DOHH2 (cell line): ENCODE measurements at regions not wholly inside any gene's neighbourhood (a gene's known extent, or its start where the extent isn't known, plus 50 kb on each side); places are given as distances from the start of the nearest gene placed in this dataset.
"Not testable (repeated sequence)": the region's sequence is repeated elsewhere in the genome, so short reads cannot be mapped to it uniquely, and the experiment has no call there.

Experiments
- H3F3A ChIP-seq: fragments of 200-600 bp; sonication (generic), shearing (Covaris generic); 2 replicates; pipeline ENCODE4 v1.6.0; 2016; ENCODE audit warnings: antibody characterized with exemption, mild to moderate bottlenecking; ENCODE audit not compliant: control insufficient read depth, insufficient read depth
- H3K27ac ChIP-seq: fragments of 200-600 bp; sonication (generic); 2 replicates; pipeline ENCODE4 v1.5.1; 2014; ENCODE audit warnings: low read depth, mild to moderate bottlenecking, low read length, moderate library complexity
- H3K27me3 ChIP-seq: fragments of 200-600 bp; sonication (generic); 2 replicates; pipeline ENCODE4 v1.6.1; 2014; ENCODE audit warnings: mild to moderate bottlenecking, low read length, mixed read lengths; ENCODE audit not compliant: control insufficient read depth
- H3K36me3 ChIP-seq: fragments of 200-600 bp; sonication (generic); 2 replicates; pipeline ENCODE4 v1.6.1; 2014; ENCODE audit warnings: mild to moderate bottlenecking, low read length, moderate library complexity, mixed read lengths; ENCODE audit not compliant: control insufficient read depth
- H3K4me1 ChIP-seq: fragments of 200-600 bp; sonication (generic); 2 replicates; pipeline ENCODE4 v1.6.1; 2014; ENCODE audit warnings: mild to moderate bottlenecking, low read length, mixed read lengths; ENCODE audit not compliant: control insufficient read depth
- H3K4me2 ChIP-seq: fragments of 200-600 bp; sonication (generic); 2 replicates; pipeline ENCODE4 v1.6.0; 2014; ENCODE audit warnings: mild to moderate bottlenecking, low read length, moderate library complexity
- H3K4me3 ChIP-seq: fragments of 200-600 bp; sonication (generic); 2 replicates; pipeline ENCODE4 v1.5.1; 2014; ENCODE audit warnings: mild to moderate bottlenecking, low read length, mixed read lengths
- H3K79me2 ChIP-seq: fragments of 200-600 bp; sonication (generic); 2 replicates; pipeline ENCODE4 v1.6.1; 2014; ENCODE audit warnings: mild to moderate bottlenecking, low read length, mixed read lengths; ENCODE audit not compliant: control insufficient read depth
- H3K9me2 ChIP-seq: fragments of 200-600 bp; sonication (generic); replicated peaks from 2 replicates; pipeline ENCODE4 v1.6.1; 2014; ENCODE audit warnings: mild to moderate bottlenecking, low read length, mixed read lengths; ENCODE audit not compliant: control insufficient read depth
- H3K9me3 ChIP-seq: fragments of 200-600 bp; sonication (generic); 2 replicates; pipeline ENCODE4 v1.6.1; 2014; ENCODE audit warnings: antibody characterized with exemption, low read length, mixed read lengths; ENCODE audit not compliant: control insufficient read depth, insufficient read depth
- H4K20me1 ChIP-seq: fragments of 200-600 bp; sonication (generic); 2 replicates; pipeline ENCODE4 v1.6.0; 2014; ENCODE audit warnings: low read depth, mild to moderate bottlenecking, antibody characterized with exemption, low read length, moderate library complexity; ENCODE audit not compliant: control insufficient read depth, insufficient read depth
- EZH2phosphoT487 ChIP-seq: fragments of 200-600 bp; sonication (generic); IDR thresholded peaks from 2 replicates; pipeline ENCODE4 v1.6.1; 2017; ENCODE audit warnings: borderline replicate concordance, mild to moderate bottlenecking, antibody characterized with exemption, low read length, moderate library complexity, mixed read lengths
- TF ChIP-seq, protein P1 (sequence below): fragments of 200-600 bp; sonication (generic); IDR thresholded peaks from one replicate; pipeline ENCODE4 v1.5.1; 2014; ENCODE audit warnings: antibody characterized with exemption, mild to moderate bottlenecking, low read depth, low read length; ENCODE audit not compliant: poor library complexity, severe bottlenecking

- no peaks in the 10 kb centered on the region for H3K9me2 ChIP-seq
- H3K9me3 ChIP-seq, result no peaks in the 10 kb centered on the region
- no peaks in the 10 kb centered on the region for H3K4me1 ChIP-seq
- H3F3A ChIP-seq, result no peaks in the 10 kb centered on the region
- H4K20me1 ChIP-seq, result no peaks in the 10 kb centered on the region
- H3K4me2 ChIP-seq, result no peak overlapping the region
- 0 out of 2 replicates have a peak, but pooled peaks cover 4% of the 10 kb centered on the region for H3K27me3 ChIP-seq
- H3K27ac ChIP-seq, result no peak overlapping the region
- no peaks in the 10 kb centered on the region for H3K36me3 ChIP-seq
- no peak overlapping the region for H3K4me3 ChIP-seq
- no peaks in the 10 kb centered on the region for H3K79me2 ChIP-seq
- TF ChIP-seq EZH2phosphoT487, result no peak
- TF ChIP-seq, protein P1, sequence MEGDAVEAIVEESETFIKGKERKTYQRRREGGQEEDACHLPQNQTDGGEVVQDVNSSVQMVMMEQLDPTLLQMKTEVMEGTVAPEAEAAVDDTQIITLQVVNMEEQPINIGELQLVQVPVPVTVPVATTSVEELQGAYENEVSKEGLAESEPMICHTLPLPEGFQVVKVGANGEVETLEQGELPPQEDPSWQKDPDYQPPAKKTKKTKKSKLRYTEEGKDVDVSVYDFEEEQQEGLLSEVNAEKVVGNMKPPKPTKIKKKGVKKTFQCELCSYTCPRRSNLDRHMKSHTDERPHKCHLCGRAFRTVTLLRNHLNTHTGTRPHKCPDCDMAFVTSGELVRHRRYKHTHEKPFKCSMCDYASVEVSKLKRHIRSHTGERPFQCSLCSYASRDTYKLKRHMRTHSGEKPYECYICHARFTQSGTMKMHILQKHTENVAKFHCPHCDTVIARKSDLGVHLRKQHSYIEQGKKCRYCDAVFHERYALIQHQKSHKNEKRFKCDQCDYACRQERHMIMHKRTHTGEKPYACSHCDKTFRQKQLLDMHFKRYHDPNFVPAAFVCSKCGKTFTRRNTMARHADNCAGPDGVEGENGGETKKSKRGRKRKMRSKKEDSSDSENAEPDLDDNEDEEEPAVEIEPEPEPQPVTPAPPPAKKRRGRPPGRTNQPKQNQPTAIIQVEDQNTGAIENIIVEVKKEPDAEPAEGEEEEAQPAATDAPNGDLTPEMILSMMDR, result no peak
Measured at GRCh38 chr9:19631181-19631580, 157.7 kb downstream of the SLC24A2 start.

- H3K4me1 ChIP-seq, result no peaks in the 10 kb centered on the region
- no peaks in the 10 kb centered on the region for H3K9me2 ChIP-seq
- H3K4me2 ChIP-seq, result no peak overlapping the region
- 0 out of 2 replicates have a peak, but pooled peaks cover 4% of the 10 kb centered on the region for H3K27me3 ChIP-seq
- no peak overlapping the region for H3K27ac ChIP-seq
- H3K36me3 ChIP-seq, result no peaks in the 10 kb centered on the region
- no peaks in the 10 kb centered on the region for H3K9me3 ChIP-seq
- TF ChIP-seq, protein P1, result no peak
- TF ChIP-seq EZH2phosphoT487, result no peak
- no peak overlapping the region for H3K4me3 ChIP-seq
- H3F3A ChIP-seq, result no peaks in the 10 kb centered on the region
- H4K20me1 ChIP-seq, result no peaks in the 10 kb centered on the region
- no peaks in the 10 kb centered on the region for H3K79me2 ChIP-seq
Measured at GRCh38 chr9:19630760-19631159, 158.1 kb downstream of the SLC24A2 start.

DNA sequence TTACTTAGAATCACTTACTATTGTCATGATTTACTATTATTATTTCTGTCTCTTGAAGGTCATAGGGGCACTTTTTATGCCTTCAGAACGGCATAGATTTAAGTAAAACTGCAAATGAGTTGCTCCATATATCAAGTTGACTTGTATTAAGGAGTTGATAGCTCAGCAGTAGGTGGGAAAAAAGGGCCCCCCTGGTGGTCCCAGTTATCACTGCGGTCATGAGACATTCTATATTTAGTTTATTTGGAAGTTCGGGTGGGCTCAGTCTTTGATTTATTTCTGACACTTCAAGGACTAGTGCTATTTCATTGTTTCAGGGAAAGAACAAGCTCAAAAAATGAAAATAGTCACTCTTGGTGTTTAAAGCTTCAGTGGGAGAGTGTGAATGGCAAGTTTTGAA lies 159.3 kb downstream of the SLC24A2 start:
- Histone ChIP-seq H3K27me3 (0 out of 2 replicates have a peak, but pooled peaks cover 4% of the 10 kb centered on the region), H3K79me2 (no peaks in the 10 kb centered on the region), H3K9me2 (no peaks in the 10 kb centered on the region), H3K36me3 (no peaks in the 10 kb centered on the region), H3F3A (no peaks in the 10 kb centered on the region), H3K4me2 (no peak overlapping the region), H3K4me3 (no peak overlapping the region), H4K20me1 (no peaks in the 10 kb centered on the region), H3K4me1 (no peaks in the 10 kb centered on the region), H3K27ac (no peak overlapping the region), H3K9me3 (no peaks in the 10 kb centered on the region)
- TF ChIP-seq, protein P1, result no peak
- TF ChIP-seq EZH2phosphoT487, result no peak

DNA sequence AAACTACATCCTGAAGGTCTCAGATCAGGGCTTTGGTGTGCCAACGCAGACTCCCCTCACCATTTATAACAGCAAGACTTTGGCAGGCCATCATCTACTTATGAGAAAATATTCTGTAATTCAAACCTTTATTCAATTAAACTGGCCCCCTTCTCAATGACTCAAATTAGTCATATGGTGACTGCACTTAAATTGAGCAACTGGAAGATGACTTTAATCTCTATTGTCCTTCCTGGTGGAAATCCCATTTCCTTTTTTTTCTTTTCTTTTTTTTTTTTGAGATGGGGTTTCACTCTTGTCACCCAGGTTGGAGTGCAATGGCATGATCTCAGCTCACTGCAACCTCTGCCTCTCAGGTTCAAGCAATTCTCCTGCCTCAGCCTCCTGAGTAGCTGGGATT lies 163.4 kb downstream of the SLC24A2 start:
- not testable (repeated sequence) for H3K36me3 ChIP-seq, H3K79me2 ChIP-seq, H3K4me2 ChIP-seq

More for the DNA sequence above, 163.4 kb downstream of the SLC24A2 start:
- not testable (repeated sequence) for H3K27ac ChIP-seq, H3F3A ChIP-seq, H3K9me2 ChIP-seq, H3K9me3 ChIP-seq, H3K4me1 ChIP-seq, H4K20me1 ChIP-seq, H3K4me3 ChIP-seq, H3K27me3 ChIP-seq
